Stomach (tissue), 8 donors: ENCODE measurements at regions not wholly inside any gene's neighbourhood (a gene's known extent, or its start where the extent isn't known, plus 50 kb on each side); places are given as distances from the start of the nearest gene placed in this dataset.

Experiments
- DNase-seq, 2 donors: peaks; one replicate each; pipeline versions ENCODE4 v3.0.0 to v3.0.0-alpha.2; 2013 to 2019
- H3K27ac ChIP-seq, 5 donors: fragments of 200-600 bp in 4 of 5; sonication (generic) in 4 of 5; one replicate each; pipeline ENCODE4 v1.5.1; 2013 to 2019; ENCODE audit warnings: mild to moderate bottlenecking in 1 of 5, moderate library complexity in 1 of 5
- H3K27me3 ChIP-seq, 3 donors: fragments of 200-600 bp; sonication (generic); one replicate each; pipeline ENCODE4 v1.5.1; 2017 to 2019; ENCODE audit warnings: mixed run types in 1 of 3
- H3K36me3 ChIP-seq, 4 donors: fragments of 200-600 bp; sonication (generic); 1 replicate in 3 of 4; 2 replicates in 1 of 4; pipeline ENCODE4 v1.5.1; 2016 to 2019
- H3K4me1 ChIP-seq, 4 donors: fragments of 200-600 bp; sonication (generic); one replicate each; pipeline ENCODE4 v1.5.1; 2016 to 2019
- H3K4me3 ChIP-seq, 4 donors: fragments of 200-600 bp; sonication (generic) in 3 of 4; one replicate each; pipeline ENCODE4 v1.5.1; 2016 to 2019; ENCODE audit warnings: mild to moderate bottlenecking in 1 of 4
- H3K9me3 ChIP-seq, 4 donors: fragments of 200-600 bp; sonication (generic); one replicate each; pipeline ENCODE4 v1.5.1; 2016 to 2019
- CTCF ChIP-seq, 7 experiments: fragments of 450-650 bp in 4 of 7; fragments of 200-600 bp in 3 of 7; sonication (generic) in 3 of 7; IDR thresholded peaks; one replicate each; pipeline ENCODE4 v1.5.1; 2016 to 2019; ENCODE audit warnings: antibody characterized with exemption in 7 of 7, control low read depth in 2 of 7, mild to moderate bottlenecking in 1 of 7
- EP300 ChIP-seq: sonication (generic); formaldehyde crosslinking; IDR thresholded peaks from one replicate; pipeline ENCODE4 v1.6.1; 2017; ENCODE audit warnings: antibody characterized with exemption
- POLR2A ChIP-seq, 4 donors: fragments of 450-650 bp; IDR thresholded peaks; one replicate each; pipeline ENCODE4 v1.6.1; 2016; ENCODE audit warnings: antibody characterized with exemption in 4 of 4, control low read depth in 2 of 4, mild to moderate bottlenecking in 1 of 4, moderate library complexity in 1 of 4
- POLR2AphosphoS5 ChIP-seq, 3 donors: sonication (generic); formaldehyde crosslinking; IDR thresholded peaks; one replicate each; pipeline ENCODE4 v1.6.1; 2016; ENCODE audit warnings: antibody characterized with exemption in 3 of 3
- whole genome bisulfite sequencing, 5 donors: extraction: QIAGEN DNeasy Blood & Tissue Kit in 3 of 5; methylation state at CpG; one replicate each; pipeline versions ENCODE4 v1.1.5 to v1.1.7; 2013 to 2018; 5-methylcytosine and 5-hydroxymethylcytosine counted together
- intact Hi-C: fragments of 100-400 bp; cut with DNase I; formaldehyde crosslinking; loops from one replicate; pipeline ENCODE4 v1.15.1; 2023; ENCODE audit warnings: low total_unique reads
- donor health status: healthy with polysubstance abuse.
- donor health status: Bipolar disorder and iron deficiency.
- donor health status: healthy.

- Histone ChIP-seq H3K4me3 (no peak overlapping the region), H3K4me1 (no peaks in the 10 kb centered on the region), H3K9me3 (no peaks in the 10 kb centered on the region), H3K27me3 (no peaks in the 10 kb centered on the region), H3K27ac (no peak overlapping the region), H3K36me3 (no peaks in the 10 kb centered on the region)
- TF ChIP-seq EP300, result no peak
- no peak for TF ChIP-seq POLR2AphosphoS5 (IDR thresholded peaks at IDR 0.05)
- TF ChIP-seq CTCF (IDR thresholded peaks at IDR 0.05), result peak in 1 of 7 experiments; percentile 16
- intact Hi-C loops, result no loop called here
- 74 to 91% (median 90%) methylated on average over 2 of the region's 2 CpGs for WGBS, 5 donors
- no peak for DNase-seq
Observed at GRCh38 chr5:29252390-29252789, 1941.1 kb upstream of the CDH6 start.

GRCh38 chr5:29247346-29248028 is 1946.0 kb upstream of the CDH6 start:
- H3K27ac ChIP-seq, result no peak overlapping the region
- no peak for TF ChIP-seq CTCF (IDR thresholded peaks at IDR 0.05)
- TF ChIP-seq POLR2A (IDR thresholded peaks at IDR 0.05), result no peak
- no peak for TF ChIP-seq EP300
- no peak for TF ChIP-seq POLR2AphosphoS5 (IDR thresholded peaks at IDR 0.05)
- no peaks in the 10 kb centered on the region for H3K36me3 ChIP-seq
- H3K27me3 ChIP-seq, result no peaks in the 10 kb centered on the region
- no peak overlapping the region for H3K4me3 ChIP-seq
- H3K4me1 ChIP-seq, result no peaks in the 10 kb centered on the region
- intact Hi-C loops, result no loop called here
- no peaks in the 10 kb centered on the region for H3K9me3 ChIP-seq
- WGBS, 5 donors, result 28 to 46% (median 41%) methylated on average over 2 of the region's 2 CpGs
- DNase-seq, result no peak

- WGBS, 5 donors, result 88 to 100% (median 94%) methylated on average over 1 of the region's 1 CpG
- Histone ChIP-seq H3K4me3 (no peak overlapping the region), H3K9me3 (no peaks in the 10 kb centered on the region), H3K27ac (no peak overlapping the region), H3K36me3 (no peaks in the 10 kb centered on the region), H3K4me1 (no peaks in the 10 kb centered on the region), H3K27me3 (no peaks in the 10 kb centered on the region)
- intact Hi-C loops, result no loop called here
- DNase-seq, result no peak
- TF ChIP-seq POLR2A (IDR thresholded peaks at IDR 0.05), result no peak
- TF ChIP-seq POLR2AphosphoS5 (IDR thresholded peaks at IDR 0.05), result no peak
- no peak for TF ChIP-seq CTCF (IDR thresholded peaks at IDR 0.05)
- TF ChIP-seq EP300, result no peak
Observed at GRCh38 chr5:29240379-29240778, 1953.1 kb upstream of the CDH6 start.

- 33 to 65% (median 47%) methylated on average over 4 of the region's 4 CpGs for WGBS, 5 donors
- Histone ChIP-seq H3K4me1 (no peaks in the 10 kb centered on the region), H3K27ac (no peak overlapping the region), H3K4me3 (no peak overlapping the region), H3K27me3 (no peaks in the 10 kb centered on the region), H3K9me3 (no peaks in the 10 kb centered on the region), H3K36me3 (no peaks in the 10 kb centered on the region)
- DNase-seq, result peak in 1 of 2 donors; percentile 1
- TF ChIP-seq POLR2A (IDR thresholded peaks at IDR 0.05), result no peak
- no peak for TF ChIP-seq CTCF (IDR thresholded peaks at IDR 0.05)
- TF ChIP-seq EP300, result no peak
- no peak for TF ChIP-seq POLR2AphosphoS5 (IDR thresholded peaks at IDR 0.05)
- intact Hi-C loops, result no loop called here
Observed at GRCh38 chr5:29239606-29240005, 1953.9 kb upstream of the CDH6 start.
